Natural killer cell (primary cell): ENCODE measurements at regions not wholly inside any gene's neighbourhood (a gene's known extent, or its start where the extent isn't known, plus 50 kb on each side); places are given as distances from the start of the nearest gene placed in this dataset.

Experiments used
- ATAC-seq, 3 donors: fragments of 150-1000 bp in 2 of 3; fragments of 200-7000 bp in 1 of 3; cut with Tn5 transposase; 1 replicate in 1 of 3; 2 replicates in 2 of 3; pipeline ENCODE4 v1.10.0; 2021; ENCODE audit warnings: mild to moderate bottlenecking in 2 of 3, moderate library complexity in 2 of 3
- DNase-seq, 2 donors: peaks; one replicate each; pipeline versions ENCODE4 v3.0.0 to v3.0.0-alpha.2; 2013 to 2021; ENCODE audit warnings: mixed read lengths in 1 of 2
- H3K27ac ChIP-seq: one replicate; pipeline ENCODE4 v1.5.1; 2013; ENCODE audit warnings: mild to moderate bottlenecking, low read length
- H3K27me3 ChIP-seq: one replicate; pipeline ENCODE4 v1.6.1; 2013; ENCODE audit warnings: low read length; ENCODE audit not compliant: control insufficient read depth, insufficient read depth
- H3K36me3 ChIP-seq: one replicate; pipeline ENCODE4 v1.6.1; 2013; ENCODE audit warnings: low read length; ENCODE audit not compliant: control insufficient read depth, insufficient read depth
- H3K4me1 ChIP-seq: one replicate; pipeline ENCODE4 v1.6.1; 2013; ENCODE audit warnings: low read length; ENCODE audit not compliant: control insufficient read depth, insufficient read depth
- H3K4me3 ChIP-seq: one replicate; pipeline ENCODE4 v1.5.1; 2013; ENCODE audit warnings: low read length
- H3K9me3 ChIP-seq: one replicate; pipeline ENCODE4 v1.6.1; 2013; ENCODE audit warnings: low read length; ENCODE audit not compliant: control insufficient read depth, insufficient read depth
- H3K27ac Mint-ChIP-seq, 2 donors: one replicate each; pipeline ENCODE4 v1.8.0; 2022; ENCODE audit warnings: mild to moderate bottlenecking in 2 of 2, mixed read lengths in 2 of 2, moderate library complexity in 1 of 2
- H3K27me3 Mint-ChIP-seq, 2 donors: one replicate each; pipeline ENCODE4 v1.8.0; 2022; ENCODE audit warnings: low read depth in 2 of 2, mixed read lengths in 2 of 2
- H3K36me3 Mint-ChIP-seq: one replicate; pipeline ENCODE4 v1.8.0; 2022; ENCODE audit warnings: mixed read lengths
- H3K4me1 Mint-ChIP-seq, 2 donors: one replicate each; pipeline ENCODE4 v1.8.0; 2022; ENCODE audit warnings: mixed read lengths in 2 of 2
- H3K4me3 Mint-ChIP-seq: one replicate; pipeline ENCODE4 v1.8.0; 2022; ENCODE audit warnings: mild to moderate bottlenecking, moderate library complexity, mixed read lengths
- H3K9me3 Mint-ChIP-seq, 2 donors: one replicate each; pipeline ENCODE4 v1.8.0; 2022; ENCODE audit warnings: mixed read lengths in 2 of 2
- WGBS: methylation state at CpG from one replicate; pipeline ENCODE4 v1.1.7; 2013; ENCODE audit warnings: missing lambda C conversion rate; ENCODE audit not compliant: insufficient coverage; 5-methylcytosine and 5-hydroxymethylcytosine counted together
- intact Hi-C: fragments of 100-400 bp; cut with micrococcal nuclease; formaldehyde crosslinking; loops from one replicate; pipeline ENCODE4 v1.14.2; 2022
- TF ChIP-seq, protein P1 (sequence below): fragments of 200-600 bp; IDR thresholded peaks from one replicate; pipeline ENCODE4 v1.8.0; 2022; ENCODE audit warnings: antibody characterized with exemption

DNA sequence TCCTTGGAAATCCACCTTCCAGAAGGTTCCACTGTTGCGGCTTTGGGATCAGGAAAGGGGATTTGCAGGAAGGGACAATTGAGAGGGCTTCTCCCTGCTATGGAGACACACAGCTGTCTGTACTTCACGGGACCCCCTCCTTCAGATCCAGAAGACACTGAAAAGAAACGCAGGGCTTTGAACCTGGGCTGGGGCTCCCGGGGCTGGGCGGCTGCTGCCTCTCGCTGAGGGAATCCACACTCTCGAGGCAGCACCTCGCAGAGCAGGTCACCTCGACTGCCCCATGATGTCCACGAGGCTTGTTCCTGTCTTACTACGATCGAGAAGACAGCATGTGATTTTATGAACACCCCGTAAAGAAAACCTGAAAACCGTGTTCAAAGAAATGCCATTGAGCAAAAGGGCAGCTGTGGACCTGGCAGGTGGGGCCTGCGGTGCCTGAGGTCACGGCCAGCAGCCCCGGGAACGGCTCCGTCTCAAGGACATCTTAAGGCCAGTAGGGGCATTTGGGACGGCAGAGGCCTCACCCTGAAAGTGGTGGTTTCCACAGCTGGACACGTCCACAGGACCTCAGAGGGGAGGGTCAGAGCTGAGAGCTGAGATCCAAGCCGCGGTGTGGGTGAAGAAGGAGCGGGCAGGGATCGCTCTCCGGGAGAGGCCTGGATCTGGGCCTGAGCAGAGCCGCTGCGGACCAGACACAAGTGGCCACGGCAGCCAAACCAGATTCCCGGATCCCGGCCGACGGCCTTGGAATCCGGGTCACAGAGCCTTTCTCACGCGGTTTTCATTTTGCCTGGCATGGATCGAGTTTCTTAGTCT is 165.7 kb downstream of the RTP5 start:
- no peak overlapping the region for H3K27ac Mint-ChIP-seq
- Histone ChIP-seq H3K9me3 (no peaks in the 10 kb centered on the region), H3K27ac (no peak overlapping the region), H3K36me3 (no peaks in the 10 kb centered on the region), H3K4me1 (peaks cover 28% of the 10 kb centered on the region), H3K4me3 (no peak overlapping the region), H3K27me3 (peaks cover 38% of the 10 kb centered on the region)
- H3K36me3 Mint-ChIP-seq = no peaks in the 10 kb centered on the region
- H3K4me1 Mint-ChIP-seq = peaks cover 14 to 26% of the 10 kb centered on the region in 2 donors
- 91% methylated on average over 37 of the region's 37 CpGs for WGBS
- peaks cover 34 to 65% of the 10 kb centered on the region in 2 donors for H3K27me3 Mint-ChIP-seq
- H3K4me3 Mint-ChIP-seq = no peak overlapping the region
- TF ChIP-seq, protein P1, sequence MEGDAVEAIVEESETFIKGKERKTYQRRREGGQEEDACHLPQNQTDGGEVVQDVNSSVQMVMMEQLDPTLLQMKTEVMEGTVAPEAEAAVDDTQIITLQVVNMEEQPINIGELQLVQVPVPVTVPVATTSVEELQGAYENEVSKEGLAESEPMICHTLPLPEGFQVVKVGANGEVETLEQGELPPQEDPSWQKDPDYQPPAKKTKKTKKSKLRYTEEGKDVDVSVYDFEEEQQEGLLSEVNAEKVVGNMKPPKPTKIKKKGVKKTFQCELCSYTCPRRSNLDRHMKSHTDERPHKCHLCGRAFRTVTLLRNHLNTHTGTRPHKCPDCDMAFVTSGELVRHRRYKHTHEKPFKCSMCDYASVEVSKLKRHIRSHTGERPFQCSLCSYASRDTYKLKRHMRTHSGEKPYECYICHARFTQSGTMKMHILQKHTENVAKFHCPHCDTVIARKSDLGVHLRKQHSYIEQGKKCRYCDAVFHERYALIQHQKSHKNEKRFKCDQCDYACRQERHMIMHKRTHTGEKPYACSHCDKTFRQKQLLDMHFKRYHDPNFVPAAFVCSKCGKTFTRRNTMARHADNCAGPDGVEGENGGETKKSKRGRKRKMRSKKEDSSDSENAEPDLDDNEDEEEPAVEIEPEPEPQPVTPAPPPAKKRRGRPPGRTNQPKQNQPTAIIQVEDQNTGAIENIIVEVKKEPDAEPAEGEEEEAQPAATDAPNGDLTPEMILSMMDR = no peak
- DNase-seq (no peak), ATAC-seq (no peak)
- H3K9me3 Mint-ChIP-seq = no peaks in the 10 kb centered on the region
- intact Hi-C loops = no loop called here

- ATAC-seq (no peak), DNase-seq (no peak)
- TF ChIP-seq, protein P1 = no peak
- no peak overlapping the region for H3K27ac Mint-ChIP-seq
- no peaks in the 10 kb centered on the region for H3K9me3 Mint-ChIP-seq
- Histone ChIP-seq H3K4me3 (no peak overlapping the region), H3K27ac (no peak overlapping the region), H3K36me3 (no peaks in the 10 kb centered on the region), H3K9me3 (no peaks in the 10 kb centered on the region), H3K4me1 (peaks cover 20% of the 10 kb centered on the region), H3K27me3 (peaks cover 34% of the 10 kb centered on the region)
- 87% methylated on average over 17 of the region's 17 CpGs for WGBS
- H3K36me3 Mint-ChIP-seq = no peaks in the 10 kb centered on the region
- intact Hi-C loops = no loop called here
- H3K4me1 Mint-ChIP-seq = peaks cover 13 to 20% of the 10 kb centered on the region in 2 donors
- no peak overlapping the region for H3K4me3 Mint-ChIP-seq
- H3K27me3 Mint-ChIP-seq = peaks cover 34 to 60% of the 10 kb centered on the region in 2 donors
Observed at GRCh38 chr2:242035858-242036652, 166.5 kb downstream of the RTP5 start.

DNA sequence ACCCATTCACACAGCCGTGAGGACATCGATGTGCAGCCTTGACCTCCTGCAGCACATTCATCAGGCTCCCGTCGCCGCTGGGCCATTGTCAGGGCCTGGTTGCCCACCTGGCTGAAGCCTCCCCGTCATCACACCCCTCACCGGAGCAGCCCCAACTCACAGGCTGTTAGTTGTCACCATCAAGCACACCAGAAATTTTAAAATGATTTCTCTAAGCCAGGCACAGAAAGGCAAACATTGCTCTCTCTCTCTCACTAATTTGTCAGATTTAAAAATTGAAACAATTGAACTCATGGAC is 167.1 kb downstream of the RTP5 start:
- peaks cover 14% of the 10 kb centered on the region for H3K4me1 ChIP-seq
- H3K4me3 ChIP-seq = no peak overlapping the region
- Mint-ChIP-seq H3K27me3 (peaks cover 34 to 60% of the 10 kb centered on the region in 2 donors), H3K27ac (no peak overlapping the region), H3K36me3 (no peaks in the 10 kb centered on the region), H3K4me1 (peaks cover 7 to 15% of the 10 kb centered on the region in 2 donors), H3K9me3 (no peaks in the 10 kb centered on the region), H3K4me3 (no peak overlapping the region)
- H3K27ac ChIP-seq = no peak overlapping the region
- H3K9me3 ChIP-seq = peaks cover under 1% of the 10 kb centered on the region
- intact Hi-C loops = no loop called here
- TF ChIP-seq, protein P1 = no peak
- ATAC-seq (no peak), DNase-seq (no peak)
- H3K36me3 ChIP-seq = no peaks in the 10 kb centered on the region
- WGBS = 81% methylated on average over 7 of the region's 7 CpGs
- H3K27me3 ChIP-seq = peaks cover 35% of the 10 kb centered on the region
